ENCODE measurements at regions not wholly inside any gene's neighbourhood (a gene's known extent, or its start where the extent isn't known, plus 50 kb on each side); places are given as distances from the start of the nearest gene placed in this dataset.

GRCh38 chr7:33732462-33732861 is 172.9 kb upstream of the BMPER start:
- H3K4me3 Mint-ChIP-seq (ENCODE audit: unreplicated experiment) = no peak overlapping the region
- peaks cover 1% of the 10 kb centered on the region for H3K27me3 Mint-ChIP-seq (ENCODE audit: unreplicated experiment)
- TF ChIP-seq CTCF (IDR thresholded peaks at IDR 0.05; ENCODE audit: partially characterized antibody, unreplicated experiment) = no peak
- no peak for DNase-seq
- H3K9me3 Mint-ChIP-seq (ENCODE audit: unreplicated experiment) = peaks cover 4% of the 10 kb centered on the region
- H3K36me3 Mint-ChIP-seq (ENCODE audit: unreplicated experiment) = no peaks in the 10 kb centered on the region
- peaks cover 3% of the 10 kb centered on the region for H3K4me1 Mint-ChIP-seq (ENCODE audit: low read depth, unreplicated experiment)
- H3K27ac Mint-ChIP-seq (ENCODE audit: unreplicated experiment) = no peak overlapping the region

- no peak overlapping the region for H3K27ac Mint-ChIP-seq (ENCODE audit: unreplicated experiment)
- H3K36me3 Mint-ChIP-seq (ENCODE audit: unreplicated experiment) = no peaks in the 10 kb centered on the region
- no peak for DNase-seq
- peaks cover 3% of the 10 kb centered on the region for H3K4me1 Mint-ChIP-seq (ENCODE audit: low read depth, unreplicated experiment)
- peaks cover 4% of the 10 kb centered on the region for H3K9me3 Mint-ChIP-seq (ENCODE audit: unreplicated experiment)
- no peak for TF ChIP-seq CTCF (IDR thresholded peaks at IDR 0.05; ENCODE audit: partially characterized antibody, unreplicated experiment)
- peaks cover 1% of the 10 kb centered on the region for H3K27me3 Mint-ChIP-seq (ENCODE audit: unreplicated experiment)
- no peak overlapping the region for H3K4me3 Mint-ChIP-seq (ENCODE audit: unreplicated experiment)
Measured at GRCh38 chr7:33733870-33734650, 171.3 kb upstream of the BMPER start.

GRCh38 chr7:33735403-33735802 is 169.9 kb upstream of the BMPER start:
- Mint-ChIP-seq H3K27me3 (ENCODE audit: unreplicated experiment) (peaks cover 1% of the 10 kb centered on the region), H3K9me3 (ENCODE audit: unreplicated experiment) (peaks cover 4% of the 10 kb centered on the region), H3K4me3 (ENCODE audit: unreplicated experiment) (no peak overlapping the region), H3K27ac (ENCODE audit: unreplicated experiment) (no peak overlapping the region), H3K36me3 (ENCODE audit: unreplicated experiment) (no peaks in the 10 kb centered on the region), H3K4me1 (ENCODE audit: low read depth, unreplicated experiment) (no peaks in the 10 kb centered on the region)
- no peak for TF ChIP-seq CTCF (IDR thresholded peaks at IDR 0.05; ENCODE audit: partially characterized antibody, unreplicated experiment)
- no peak for DNase-seq

- H3K9me3 Mint-ChIP-seq (ENCODE audit: unreplicated experiment) = peaks cover 2% of the 10 kb centered on the region
- H3K27ac Mint-ChIP-seq (ENCODE audit: unreplicated experiment) = no peak overlapping the region
- H3K4me3 Mint-ChIP-seq (ENCODE audit: unreplicated experiment) = no peak overlapping the region
- H3K36me3 Mint-ChIP-seq (ENCODE audit: unreplicated experiment) = no peaks in the 10 kb centered on the region
- H3K4me1 Mint-ChIP-seq (ENCODE audit: low read depth, unreplicated experiment) = no peaks in the 10 kb centered on the region
- TF ChIP-seq CTCF (IDR thresholded peaks at IDR 0.05; ENCODE audit: partially characterized antibody, unreplicated experiment) = no peak
- DNase-seq = no peak
- H3K27me3 Mint-ChIP-seq (ENCODE audit: unreplicated experiment) = no peaks in the 10 kb centered on the region
Measured at GRCh38 chr7:33736521-33737221, 168.7 kb upstream of the BMPER start.
